A673 (cell line): ENCODE measurements at regions not wholly inside any gene's neighbourhood (a gene's known extent, or its start where the extent isn't known, plus 50 kb on each side); places are given as distances from the start of the nearest gene placed in this dataset.

Experiments used
- BruUV-seq: library from RNA; stranded (reverse); fragments of 400-500 nt; replicated peaks from 2 replicates; lab custom pipeline; 2021; lab: Mats Ljungman, UMichigan
- CTCF ChIA-PET: fragments of 300-600 bp; sonication (Branson Sonifier 250); formaldehyde crosslinking; loops from one replicate; lab custom pipeline; 2022; ENCODE audit warnings: antibody characterized with exemption; lab: Charles Lee
- POLR2A ChIA-PET: fragments of 300-600 bp; sonication (Branson Sonifier 250); formaldehyde crosslinking; loops from one replicate; lab custom pipeline; 2022; ENCODE audit warnings: antibody characterized with exemption; ENCODE audit not compliant: low non-redundant PET; lab: Charles Lee
- DNase-seq: peaks from one replicate; pipeline ENCODE4 v3.0.0-alpha.2; 2015; ENCODE audit warnings: low spot score
- H3K27ac ChIP-seq: fragments of 200-600 bp; sonication (generic); 2 replicates; pipeline ENCODE4 v1.5.1; 2016; ENCODE audit warnings: mixed run types, low read depth, mild to moderate bottlenecking, mixed read lengths, antibody characterized with exemption, low read length; ENCODE audit not compliant: poor library complexity, severe bottlenecking
- H3K27me3 ChIP-seq: fragments of 200-600 bp; sonication (generic); replicated peaks from 2 replicates; pipeline ENCODE4 v1.6.1; 2017; ENCODE audit warnings: mixed run types, low read depth, mild to moderate bottlenecking, mixed read lengths, antibody characterized with exemption, low read length; ENCODE audit not compliant: insufficient read depth, poor library complexity
- H3K36me3 ChIP-seq: fragments of 200-600 bp; sonication (generic); 2 replicates; pipeline ENCODE4 v1.6.1; 2016; ENCODE audit warnings: mixed run types, mild to moderate bottlenecking, mixed read lengths, antibody characterized with exemption, low read length; ENCODE audit not compliant: insufficient read depth, poor library complexity, severe bottlenecking
- H3K4me1 ChIP-seq: fragments of 200-600 bp; sonication (generic); 2 replicates; pipeline ENCODE4 v1.6.1; 2017; ENCODE audit warnings: mixed run types, mild to moderate bottlenecking, mixed read lengths, antibody characterized with exemption, low read length; ENCODE audit not compliant: insufficient read depth, poor library complexity, severe bottlenecking
- H3K4me3 ChIP-seq: fragments of 200-600 bp; sonication (generic); 2 replicates; pipeline ENCODE4 v1.5.1; 2016; ENCODE audit warnings: low read depth, mixed run types, mild to moderate bottlenecking, mixed read lengths, low read length; ENCODE audit not compliant: poor library complexity, severe bottlenecking
- H3K9me3 ChIP-seq: fragments of 200-600 bp; sonication (generic); 2 replicates; pipeline ENCODE4 v1.6.1; 2016; ENCODE audit warnings: mixed run types, low read depth, mild to moderate bottlenecking, mixed read lengths, antibody characterized with exemption, low read length; ENCODE audit not compliant: poor library complexity, severe bottlenecking
- CTCF ChIP-seq: fragments of 300-800, 200-600 bp; sonication (generic); conservative IDR thresholded peaks from 2 replicates; pipeline ENCODE4 v1.5.1; 2017; ENCODE audit warnings: low read depth, mild to moderate bottlenecking, antibody characterized with exemption, low read length, moderate library complexity, mixed read lengths
- EZH2 ChIP-seq: fragments of 200-600 bp; sonication (generic); IDR thresholded peaks from 2 replicates; pipeline ENCODE4 v1.6.1; 2017; ENCODE audit warnings: borderline replicate concordance, low read depth, mild to moderate bottlenecking, mixed read lengths, antibody characterized with exemption, low read length; ENCODE audit not compliant: poor library complexity, severe bottlenecking
- intact Hi-C: fragments of 100-400 bp; cut with micrococcal nuclease; formaldehyde crosslinking; loops from one replicate; pipeline ENCODE4 v1.10.0; 2022; ENCODE audit not compliant: unreplicated experiment

GRCh38 chr3:167884481-167884880, 149.0 kb downstream of the SERPINI1 start:
- ChIA-PET CTCF (no interaction called here), POLR2A (no interaction called here)
- TF ChIP-seq CTCF (no peak), EZH2 (no peak)
- no peaks in the 10 kb centered on the region for H3K36me3 ChIP-seq
- no peak for DNase-seq
- H3K9me3 ChIP-seq, result no peaks in the 10 kb centered on the region
- H3K27me3 ChIP-seq, result no peaks in the 10 kb centered on the region
- BruUV-seq, result no TSS peak
- H3K27ac ChIP-seq, result no peak overlapping the region
- no peaks in the 10 kb centered on the region for H3K4me1 ChIP-seq
- H3K4me3 ChIP-seq, result no peak overlapping the region
- intact Hi-C loops, result loop anchor here (5.0 kb wide), 2 partner anchors 47 to 477 kb away; no protein-coding TSS in a partner anchor

- Histone ChIP-seq H3K9me3 (no peaks in the 10 kb centered on the region), H3K27ac (no peak overlapping the region), H3K27me3 (no peaks in the 10 kb centered on the region), H3K4me1 (no peaks in the 10 kb centered on the region), H3K36me3 (no peaks in the 10 kb centered on the region), H3K4me3 (no peak overlapping the region)
- BruUV-seq, result no TSS peak
- intact Hi-C loops, result loop anchor here (5.0 kb wide), 2 partner anchors 46 to 476 kb away; no protein-coding TSS in a partner anchor
- no peak for TF ChIP-seq CTCF
- no peak for TF ChIP-seq EZH2
- CTCF ChIA-PET, result no interaction called here
- POLR2A ChIA-PET, result no interaction called here
- DNase-seq, result no peak
These were observed 147.9 kb downstream of the SERPINI1 start for GRCh38 chr3:167883452-167883851.

DNA sequence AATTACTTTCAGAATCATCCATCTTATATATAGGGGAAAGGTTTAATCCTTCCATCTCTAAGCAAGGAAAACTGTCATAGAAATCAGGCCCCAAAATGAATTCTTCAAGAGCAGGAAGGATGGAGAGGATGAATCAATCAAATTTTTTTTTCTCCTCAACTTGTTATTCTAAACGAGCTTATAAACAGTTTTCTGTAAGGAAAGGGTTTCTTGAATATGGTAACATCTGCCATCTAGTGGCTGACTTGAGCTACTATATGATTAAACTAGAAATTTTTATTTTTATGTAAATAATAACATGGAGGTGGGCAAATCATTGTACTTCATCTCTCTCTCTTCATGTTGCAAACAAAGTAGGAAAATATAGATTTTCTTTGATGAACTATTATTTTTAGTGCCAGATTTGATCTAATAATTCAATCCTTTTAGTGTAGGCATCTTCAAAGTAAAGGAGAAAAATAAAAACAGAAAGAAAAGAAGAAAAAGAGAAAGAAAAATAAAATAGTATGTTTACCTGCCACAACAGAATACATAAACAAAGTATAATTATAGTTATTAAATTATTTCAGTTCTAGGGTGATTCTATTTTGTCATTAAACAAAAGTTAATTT, 146.6 kb downstream of the SERPINI1 start:
- Histone ChIP-seq H3K4me3 (no peak overlapping the region), H3K4me1 (no peaks in the 10 kb centered on the region), H3K27ac (no peak overlapping the region), H3K27me3 (no peaks in the 10 kb centered on the region), H3K9me3 (no peaks in the 10 kb centered on the region), H3K36me3 (no peaks in the 10 kb centered on the region)
- no TSS peak for BruUV-seq
- peak; percentile 54 for DNase-seq
- intact Hi-C loops, result loop anchor here (1.0 to 5.0 kb wide), 4 partner anchors 45 to 502 kb away; partner anchors contain the start of genes SERPINI1 and ZBBX
- no peak for TF ChIP-seq EZH2
- TF ChIP-seq CTCF, result peak; percentile 70
- ChIA-PET POLR2A (no interaction called here), CTCF (interaction anchor here (1.1 kb wide), 1 partner anchor 502 kb away, joined by 13 read pairs; the partner anchor contains the start of gene ZBBX)
